ENCODE measurements at regions not wholly inside any gene's neighbourhood (a gene's known extent, or its start where the extent isn't known, plus 50 kb on each side); places are given as distances from the start of the nearest gene placed in this dataset.

- no peak overlapping the region for H3K4me3 Mint-ChIP-seq
- DNase-seq (ENCODE audit: extremely low spot score, unreplicated experiment) = no peak
- H3K4me1 Mint-ChIP-seq (ENCODE audit: unreplicated experiment) = peaks cover 15% of the 10 kb centered on the region
- H3K27me3 Mint-ChIP-seq = peaks cover 6% of the 10 kb centered on the region
- H3K36me3 Mint-ChIP-seq = no peaks in the 10 kb centered on the region
- TF ChIP-seq, protein P1, sequence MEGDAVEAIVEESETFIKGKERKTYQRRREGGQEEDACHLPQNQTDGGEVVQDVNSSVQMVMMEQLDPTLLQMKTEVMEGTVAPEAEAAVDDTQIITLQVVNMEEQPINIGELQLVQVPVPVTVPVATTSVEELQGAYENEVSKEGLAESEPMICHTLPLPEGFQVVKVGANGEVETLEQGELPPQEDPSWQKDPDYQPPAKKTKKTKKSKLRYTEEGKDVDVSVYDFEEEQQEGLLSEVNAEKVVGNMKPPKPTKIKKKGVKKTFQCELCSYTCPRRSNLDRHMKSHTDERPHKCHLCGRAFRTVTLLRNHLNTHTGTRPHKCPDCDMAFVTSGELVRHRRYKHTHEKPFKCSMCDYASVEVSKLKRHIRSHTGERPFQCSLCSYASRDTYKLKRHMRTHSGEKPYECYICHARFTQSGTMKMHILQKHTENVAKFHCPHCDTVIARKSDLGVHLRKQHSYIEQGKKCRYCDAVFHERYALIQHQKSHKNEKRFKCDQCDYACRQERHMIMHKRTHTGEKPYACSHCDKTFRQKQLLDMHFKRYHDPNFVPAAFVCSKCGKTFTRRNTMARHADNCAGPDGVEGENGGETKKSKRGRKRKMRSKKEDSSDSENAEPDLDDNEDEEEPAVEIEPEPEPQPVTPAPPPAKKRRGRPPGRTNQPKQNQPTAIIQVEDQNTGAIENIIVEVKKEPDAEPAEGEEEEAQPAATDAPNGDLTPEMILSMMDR (conservative IDR thresholded peaks at IDR 0.05) = no peak
- H3K9me3 Mint-ChIP-seq = no peaks in the 10 kb centered on the region
- no peak overlapping the region for H3K27ac Mint-ChIP-seq
Measured at GRCh38 chr11:15913261-15913660, 443.1 kb downstream of the SOX6 start.

Measured in type B pancreatic cell (in vitro differentiated cells).